NCI-H2196 (cell line): ENCODE measurements at regions not wholly inside any gene's neighbourhood (a gene's known extent, or its start where the extent isn't known, plus 50 kb on each side); places are given as distances from the start of the nearest gene placed in this dataset.

Experiments
- DNase-seq: peaks from one replicate; lab custom pipeline; 2025; ENCODE audit not compliant: unreplicated experiment; lab: John Stamatoyannopoulos, UW

DNA sequence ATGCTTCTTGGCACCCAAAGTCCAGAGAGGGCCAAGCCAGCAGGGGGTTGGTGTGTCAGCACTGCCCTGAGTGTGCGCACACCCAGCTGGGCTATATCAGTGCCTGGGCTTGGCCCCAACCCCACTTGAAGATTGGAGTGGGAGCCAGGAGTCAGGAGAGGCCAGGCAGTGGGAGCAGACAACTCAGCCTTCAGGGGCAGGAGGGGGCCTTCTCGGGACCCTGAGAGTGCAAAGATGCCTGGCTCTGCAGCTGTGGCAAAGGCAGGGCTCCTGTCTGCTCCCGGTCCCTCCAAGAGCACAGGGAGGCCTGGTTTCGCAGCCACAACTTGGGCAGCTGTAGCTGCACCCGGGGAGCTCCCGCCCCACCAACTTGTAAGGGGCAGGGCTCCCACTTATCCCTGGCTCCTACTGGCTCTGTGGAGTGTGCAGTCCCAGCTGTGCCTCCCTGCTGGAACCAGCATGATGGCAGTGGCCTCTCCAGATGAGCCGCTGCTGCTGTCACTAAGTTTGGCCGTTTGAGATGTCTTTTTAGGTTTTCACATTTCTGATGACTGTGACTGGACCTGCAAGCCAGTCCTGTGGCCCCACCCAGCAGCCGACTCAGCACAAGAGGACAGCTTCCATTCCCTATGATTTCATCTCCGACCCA lies 148.8 kb upstream of the HS6ST1 start:
- no peak for DNase-seq

DNA sequence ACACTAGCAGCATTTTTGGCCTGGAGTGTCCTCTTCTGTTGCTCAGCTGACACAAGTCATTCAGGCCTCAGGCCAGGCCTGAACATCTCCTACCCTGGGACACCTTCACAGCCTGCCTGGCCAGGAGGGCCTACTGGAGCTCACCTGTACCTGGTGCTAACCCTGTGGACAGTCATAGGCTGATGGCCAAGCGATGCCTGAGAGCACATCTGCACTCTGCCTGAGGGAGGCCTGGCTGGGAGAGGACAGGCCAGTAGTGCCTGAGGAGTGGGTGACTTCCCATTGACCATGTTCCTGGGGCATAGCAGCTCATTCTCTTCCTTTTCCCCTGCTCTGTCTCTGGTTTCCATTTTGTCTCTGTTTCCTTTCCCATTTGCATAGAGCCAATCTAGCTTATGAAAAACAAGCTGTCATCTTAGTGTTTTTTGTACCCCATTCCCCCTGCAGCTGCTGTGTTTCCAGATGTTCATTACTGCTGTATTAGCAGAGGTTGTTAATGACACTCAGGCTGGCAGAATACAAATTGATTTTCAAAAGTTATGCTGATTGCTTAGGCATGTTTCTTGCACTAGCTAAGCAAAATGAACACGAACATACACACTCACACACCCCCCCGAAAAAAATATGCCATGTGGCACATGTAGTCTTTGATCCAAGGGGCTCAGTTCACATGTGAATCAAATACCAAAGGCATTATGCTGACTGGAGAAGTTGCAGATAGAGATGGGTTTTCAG lies 149.7 kb upstream of the HS6ST1 start:
- no peak for DNase-seq

DNA sequence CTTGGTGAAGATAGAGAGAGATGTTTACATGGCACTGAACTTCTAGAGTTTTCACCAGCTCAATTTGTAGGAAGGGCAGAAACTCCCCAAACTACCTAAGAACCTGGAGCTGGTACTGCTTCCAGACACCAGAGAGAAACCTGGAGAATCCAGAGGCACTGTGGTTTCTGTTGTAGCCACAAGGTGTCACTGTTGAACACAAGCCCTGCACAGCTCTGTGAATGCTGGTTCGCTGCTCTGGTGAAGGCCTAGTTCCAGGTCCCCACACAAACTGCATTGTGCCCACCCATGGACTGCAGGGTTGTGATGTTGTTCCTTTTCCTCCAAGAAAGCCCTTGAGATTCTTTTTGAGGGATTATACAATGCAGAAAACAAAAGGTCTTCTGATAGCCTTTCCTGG lies 150.5 kb upstream of the HS6ST1 start:
- DNase-seq, result no peak

DNA sequence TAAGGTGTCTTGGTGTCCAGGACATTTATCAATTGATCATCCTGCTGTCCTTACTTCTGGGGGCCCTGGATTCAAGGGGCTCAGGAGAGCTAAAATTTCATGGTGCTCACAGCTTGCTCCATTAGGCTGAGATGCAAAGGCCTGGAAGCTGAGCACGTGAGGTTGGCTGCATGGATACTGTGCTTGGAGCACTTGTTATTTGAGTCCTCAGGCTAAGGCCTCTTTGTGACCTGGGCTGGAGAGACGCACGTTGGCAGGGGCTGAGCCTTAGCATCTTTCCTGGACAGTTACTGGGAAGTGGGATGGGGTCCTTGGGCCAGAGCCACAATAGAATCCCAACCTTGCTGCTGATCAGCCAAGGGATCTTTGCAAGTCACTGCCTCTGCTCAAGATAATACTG lies 151.2 kb upstream of the HS6ST1 start:
- no peak for DNase-seq

GRCh38 chr2:128472789-128473174 lies 154.1 kb upstream of the HS6ST1 start:
- no peak for DNase-seq

GRCh38 chr2:128473175-128474035 lies 154.7 kb upstream of the HS6ST1 start:
- DNase-seq, result no peak

DNA sequence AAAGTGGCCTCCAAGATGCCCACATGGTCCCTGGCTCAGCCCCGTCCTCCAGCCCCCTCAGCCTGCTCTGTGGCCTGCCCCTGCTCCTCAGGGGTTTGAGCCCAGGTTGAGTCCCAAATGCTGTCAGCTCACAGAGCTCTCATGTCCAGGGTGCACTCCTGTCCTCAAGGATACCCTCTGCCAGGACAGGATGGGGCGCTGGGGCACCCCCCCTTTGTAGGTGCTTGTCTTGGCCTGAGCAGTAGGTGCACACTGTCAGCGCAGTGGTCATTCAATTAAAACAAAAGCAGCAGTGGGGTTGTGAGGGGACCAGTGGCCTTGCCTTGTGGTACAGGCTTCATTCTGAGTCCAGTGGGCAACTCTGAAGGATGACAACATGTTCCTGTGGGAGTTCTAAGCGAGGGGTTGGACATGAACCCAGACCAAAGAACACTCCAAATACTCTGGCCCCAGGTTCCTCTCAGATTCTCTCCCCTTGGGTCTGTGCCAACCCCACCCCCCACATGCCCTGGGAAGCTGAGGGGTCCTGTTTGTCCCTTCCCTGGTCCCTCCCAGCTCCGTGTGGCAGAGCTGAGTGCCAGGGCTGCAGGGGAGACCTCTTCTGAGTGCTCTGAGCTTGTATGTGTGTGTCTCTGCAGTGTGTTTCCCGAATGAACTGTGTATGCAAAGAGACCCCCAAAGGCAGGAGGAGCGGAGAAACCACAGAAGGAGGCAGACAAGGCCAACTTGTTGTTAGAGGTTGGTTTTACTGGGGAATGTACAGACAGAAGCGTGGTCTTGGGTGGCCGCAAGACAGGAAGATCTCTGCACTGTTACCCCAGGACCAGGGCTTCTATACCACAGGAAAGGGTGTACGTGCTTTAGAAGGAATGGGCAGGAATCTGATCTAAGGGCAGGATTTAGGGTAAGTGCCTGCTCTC lies 155.6 kb upstream of the HS6ST1 start:
- no peak for DNase-seq

DNA sequence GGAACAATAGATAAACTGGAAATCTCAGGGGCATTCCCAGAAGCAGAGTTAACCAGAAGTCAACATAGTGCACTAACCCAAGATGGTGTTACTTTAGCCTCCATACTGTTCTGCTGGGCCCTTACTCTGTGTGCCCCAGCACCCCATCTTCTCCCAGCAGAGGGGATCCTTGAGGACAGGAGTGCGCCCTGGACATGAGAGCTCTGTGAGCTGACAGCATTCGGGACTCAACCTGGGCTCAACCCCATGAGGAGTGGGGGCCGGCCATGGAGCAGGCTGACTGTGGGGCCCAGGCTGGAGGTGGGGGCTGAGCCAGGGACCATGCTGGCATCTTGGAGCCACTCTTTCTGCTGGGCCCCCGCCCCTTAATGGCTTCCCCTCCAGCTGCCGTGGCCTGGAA lies 156.3 kb upstream of the HS6ST1 start:
- no peak for DNase-seq

DNA sequence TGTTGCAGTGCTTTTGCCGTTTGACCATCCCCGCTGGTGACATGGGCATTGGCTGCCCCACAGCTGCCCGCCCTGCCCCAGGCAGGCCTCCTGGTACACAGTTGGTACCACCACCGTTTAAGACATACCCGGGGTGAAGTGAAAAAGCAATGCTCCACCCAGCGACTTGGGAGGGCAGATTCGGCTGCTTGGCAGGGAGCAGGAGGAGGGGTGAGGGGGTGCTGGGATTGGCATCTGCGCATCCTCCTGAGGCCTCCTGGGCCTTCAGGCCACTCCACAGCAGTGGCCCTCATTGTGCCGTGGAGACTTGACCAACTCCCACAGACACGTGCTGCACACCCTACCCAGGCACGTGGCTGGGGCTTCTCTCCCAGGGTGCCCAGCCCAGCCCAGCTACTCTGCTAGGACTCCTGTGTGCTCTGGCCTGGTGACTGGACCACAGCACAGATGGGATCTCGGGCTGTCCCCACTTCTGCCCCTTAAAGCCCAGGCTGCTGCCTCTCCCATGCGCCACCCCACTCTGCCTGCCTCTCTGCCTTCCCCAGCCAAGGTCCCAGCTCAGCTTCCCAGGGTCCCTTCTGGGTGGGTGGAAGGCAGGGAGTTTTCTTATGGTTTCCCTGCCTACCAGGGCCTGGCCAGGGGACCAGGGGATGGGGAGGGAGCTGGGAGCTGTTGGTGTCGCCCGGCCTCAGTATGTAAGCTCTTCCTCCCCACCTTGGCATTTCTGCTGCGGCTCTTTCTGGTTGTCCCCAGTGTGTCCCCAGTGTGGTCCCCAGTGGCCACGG lies 157.0 kb upstream of the HS6ST1 start:
- DNase-seq, result no peak

DNA sequence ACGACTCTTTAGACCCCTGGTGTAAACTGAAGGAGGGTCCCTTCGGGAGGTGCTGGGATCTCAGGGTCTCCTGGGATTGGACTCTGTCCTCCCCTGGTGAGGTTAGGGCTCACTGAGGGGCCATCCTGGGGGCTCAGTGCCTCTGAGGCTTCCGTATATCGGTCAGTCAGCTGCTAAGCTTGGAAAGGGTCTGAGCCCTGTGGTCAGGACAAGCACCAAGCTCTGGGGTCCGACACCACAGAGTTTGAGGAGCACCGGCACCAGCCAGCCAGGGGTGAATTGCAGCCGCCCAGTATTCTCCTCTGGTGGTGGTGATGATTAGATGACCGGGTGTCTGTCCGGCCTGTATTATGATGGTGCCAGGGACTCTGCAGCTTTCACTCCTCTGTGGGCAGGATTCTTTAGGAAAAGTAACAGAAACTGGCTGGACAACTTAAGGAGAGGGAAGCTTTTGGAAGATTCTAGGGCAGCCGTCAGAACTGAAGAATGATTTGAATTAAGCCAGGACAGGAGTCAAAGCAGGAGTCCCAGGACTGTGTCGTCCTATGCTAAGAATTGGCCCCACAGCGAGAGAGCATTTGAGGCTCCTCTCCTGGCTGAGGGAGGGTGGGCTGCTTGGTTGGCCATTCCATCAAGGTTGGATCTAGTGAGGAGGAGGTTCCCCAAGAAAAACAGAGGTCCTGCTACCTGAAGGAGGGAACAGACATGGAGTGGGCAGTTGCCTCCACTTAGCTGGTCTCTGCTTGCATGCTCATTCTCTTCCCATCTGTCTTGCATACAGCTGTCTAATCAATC lies 158.6 kb upstream of the HS6ST1 start:
- no peak for DNase-seq

DNA sequence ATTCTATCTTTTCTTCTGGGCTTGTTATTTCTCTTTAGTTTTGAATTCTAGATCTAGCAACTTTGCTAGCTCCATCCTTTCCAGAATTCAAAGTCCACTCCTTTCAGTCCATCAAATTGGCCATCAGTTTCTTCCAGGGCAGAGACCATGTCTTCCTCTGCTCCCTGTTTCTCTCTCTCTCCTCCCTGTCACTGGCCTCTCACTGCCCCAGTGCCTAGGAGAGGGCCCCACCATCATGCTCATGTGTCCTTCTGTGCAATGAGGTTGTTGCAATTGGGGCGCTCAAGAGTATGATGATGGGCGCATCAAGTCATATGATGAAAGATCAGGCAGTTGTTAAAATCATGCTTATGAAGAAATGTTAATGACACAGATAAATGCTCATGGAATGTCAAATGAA lies 159.2 kb upstream of the HS6ST1 start:
- DNase-seq, result no peak

- DNase-seq, result no peak
These were observed 167.3 kb upstream of the HS6ST1 start for GRCh38 chr2:128485761-128486639.

DNA sequence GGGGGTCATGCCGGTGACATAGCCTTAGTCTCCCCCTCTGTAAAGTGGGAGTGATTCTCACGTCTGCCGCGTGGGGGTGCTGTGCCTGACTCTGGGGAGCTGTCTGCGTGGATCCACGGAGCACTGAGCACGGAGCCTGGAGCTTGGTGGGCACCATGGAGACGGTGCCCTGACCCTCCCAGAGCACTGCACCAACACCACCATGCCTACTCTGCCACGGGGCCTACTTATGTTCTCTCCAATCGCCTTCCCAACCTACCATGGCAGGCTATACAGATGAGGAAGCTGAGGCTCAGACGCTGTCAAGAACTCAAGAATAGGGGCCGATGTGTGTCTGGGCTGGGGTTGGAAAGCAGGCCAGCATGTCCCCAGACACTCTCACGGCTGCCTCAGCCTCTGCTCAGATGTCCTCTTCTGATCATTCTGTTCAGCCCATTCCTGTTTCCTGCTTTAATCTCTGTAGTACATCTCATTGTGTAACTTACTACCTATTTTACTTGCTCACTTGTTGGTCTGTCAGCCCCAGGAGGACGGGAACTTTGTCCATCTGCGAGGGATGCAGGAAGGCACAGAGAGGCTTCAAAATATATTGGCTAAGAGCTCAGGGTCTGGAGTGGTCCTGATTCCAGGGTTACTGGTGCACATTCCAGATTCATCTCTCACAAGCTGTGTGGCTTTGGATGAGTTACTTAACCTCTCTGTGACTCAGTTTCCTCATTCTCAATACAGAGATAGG lies 168.1 kb upstream of the HS6ST1 start:
- DNase-seq, result no peak

GRCh38 chr2:128487650-128488387 lies 169.2 kb upstream of the HS6ST1 start:
- DNase-seq, result no peak

DNA sequence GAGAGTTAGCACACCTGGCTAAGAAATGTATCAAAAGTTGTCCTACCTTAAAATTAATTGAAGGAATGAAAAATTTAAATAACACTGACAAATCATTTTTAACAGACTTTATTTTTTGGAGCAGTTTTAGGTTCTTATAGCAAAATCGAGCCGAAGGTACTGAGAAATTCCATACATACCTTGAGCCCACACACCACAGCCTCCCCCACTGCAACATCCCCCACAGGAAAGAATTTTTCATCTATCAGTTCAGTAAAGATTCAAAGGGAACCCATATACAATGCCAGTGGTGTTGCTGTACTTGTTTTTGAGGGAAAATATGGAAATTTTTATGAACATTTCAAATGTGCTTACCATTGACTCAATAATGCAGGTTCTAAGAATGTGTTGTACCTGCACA lies 169.8 kb upstream of the HS6ST1 start:
- DNase-seq, result no peak

DNA sequence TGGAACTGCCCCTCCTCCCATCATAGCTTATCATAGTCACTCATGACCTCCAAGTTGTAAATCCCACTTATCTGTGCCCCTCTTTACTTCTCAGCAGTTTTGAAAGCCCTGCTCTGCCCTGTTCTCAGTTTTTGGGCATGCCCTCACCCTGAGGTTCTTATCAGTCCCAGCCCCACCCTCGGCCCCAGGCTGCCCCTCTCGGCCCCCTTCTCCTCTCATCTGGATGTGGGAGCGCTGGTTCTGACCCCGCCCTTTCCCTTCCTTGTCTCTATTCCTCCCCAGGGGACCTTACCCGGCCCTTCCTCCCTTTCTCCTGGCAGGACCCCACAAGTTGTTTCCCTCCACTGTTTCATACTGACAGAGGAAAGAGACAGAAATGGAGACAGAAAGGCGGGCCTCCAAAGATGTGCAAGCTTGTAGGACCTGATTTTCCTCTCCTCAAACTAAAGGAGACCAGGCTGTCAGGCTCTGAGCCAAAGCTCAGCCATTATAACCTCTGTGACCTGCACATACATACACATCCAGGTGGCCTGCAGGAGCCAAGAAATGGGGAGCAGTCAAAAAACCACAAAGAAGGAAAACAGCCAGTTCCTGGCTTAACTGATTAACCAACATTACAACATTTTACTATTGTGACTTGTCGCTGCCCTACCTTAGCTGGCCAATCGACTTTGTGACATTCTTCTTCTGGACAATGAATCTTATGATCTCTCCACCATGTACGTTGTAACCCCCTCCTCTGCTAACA lies 171.0 kb upstream of the HS6ST1 start:
- no peak for DNase-seq
